DOHH2 (cell line): ENCODE measurements at regions not wholly inside any gene's neighbourhood (a gene's known extent, or its start where the extent isn't known, plus 50 kb on each side); places are given as distances from the start of the nearest gene placed in this dataset.

Experiments
- H3F3A ChIP-seq: fragments of 200-600 bp; sonication (generic), shearing (Covaris generic); 2 replicates; pipeline ENCODE4 v1.6.0; 2016; ENCODE audit warnings: antibody characterized with exemption, mild to moderate bottlenecking; ENCODE audit not compliant: control insufficient read depth, insufficient read depth
- H3K27ac ChIP-seq: fragments of 200-600 bp; sonication (generic); 2 replicates; pipeline ENCODE4 v1.5.1; 2014; ENCODE audit warnings: low read depth, mild to moderate bottlenecking, low read length, moderate library complexity
- H3K27me3 ChIP-seq: fragments of 200-600 bp; sonication (generic); 2 replicates; pipeline ENCODE4 v1.6.1; 2014; ENCODE audit warnings: mild to moderate bottlenecking, low read length, mixed read lengths; ENCODE audit not compliant: control insufficient read depth
- H3K36me3 ChIP-seq: fragments of 200-600 bp; sonication (generic); 2 replicates; pipeline ENCODE4 v1.6.1; 2014; ENCODE audit warnings: mild to moderate bottlenecking, low read length, moderate library complexity, mixed read lengths; ENCODE audit not compliant: control insufficient read depth
- H3K4me1 ChIP-seq: fragments of 200-600 bp; sonication (generic); 2 replicates; pipeline ENCODE4 v1.6.1; 2014; ENCODE audit warnings: mild to moderate bottlenecking, low read length, mixed read lengths; ENCODE audit not compliant: control insufficient read depth
- H3K4me2 ChIP-seq: fragments of 200-600 bp; sonication (generic); 2 replicates; pipeline ENCODE4 v1.6.0; 2014; ENCODE audit warnings: mild to moderate bottlenecking, low read length, moderate library complexity
- H3K4me3 ChIP-seq: fragments of 200-600 bp; sonication (generic); 2 replicates; pipeline ENCODE4 v1.5.1; 2014; ENCODE audit warnings: mild to moderate bottlenecking, low read length, mixed read lengths
- H3K79me2 ChIP-seq: fragments of 200-600 bp; sonication (generic); 2 replicates; pipeline ENCODE4 v1.6.1; 2014; ENCODE audit warnings: mild to moderate bottlenecking, low read length, mixed read lengths; ENCODE audit not compliant: control insufficient read depth
- H3K9me2 ChIP-seq: fragments of 200-600 bp; sonication (generic); replicated peaks from 2 replicates; pipeline ENCODE4 v1.6.1; 2014; ENCODE audit warnings: mild to moderate bottlenecking, low read length, mixed read lengths; ENCODE audit not compliant: control insufficient read depth
- H3K9me3 ChIP-seq: fragments of 200-600 bp; sonication (generic); 2 replicates; pipeline ENCODE4 v1.6.1; 2014; ENCODE audit warnings: antibody characterized with exemption, low read length, mixed read lengths; ENCODE audit not compliant: control insufficient read depth, insufficient read depth
- H4K20me1 ChIP-seq: fragments of 200-600 bp; sonication (generic); 2 replicates; pipeline ENCODE4 v1.6.0; 2014; ENCODE audit warnings: low read depth, mild to moderate bottlenecking, antibody characterized with exemption, low read length, moderate library complexity; ENCODE audit not compliant: control insufficient read depth, insufficient read depth
- CTCF ChIP-seq: fragments of 200-600 bp; sonication (generic); IDR thresholded peaks from one replicate; pipeline ENCODE4 v1.5.1; 2014; ENCODE audit warnings: antibody characterized with exemption, mild to moderate bottlenecking, low read depth, low read length; ENCODE audit not compliant: poor library complexity, severe bottlenecking
- EZH2phosphoT487 ChIP-seq: fragments of 200-600 bp; sonication (generic); IDR thresholded peaks from 2 replicates; pipeline ENCODE4 v1.6.1; 2017; ENCODE audit warnings: borderline replicate concordance, mild to moderate bottlenecking, antibody characterized with exemption, low read length, moderate library complexity, mixed read lengths

GRCh38 chr13:44726778-44727177, 150.6 kb upstream of the TSC22D1 start:
- no peak overlapping the region for H3K4me2 ChIP-seq
- H3K36me3 ChIP-seq, result no peaks in the 10 kb centered on the region
- no peaks in the 10 kb centered on the region for H4K20me1 ChIP-seq
- H3K27me3 ChIP-seq, result no peaks in the 10 kb centered on the region
- TF ChIP-seq CTCF (no peak), EZH2phosphoT487 (no peak)
- no peaks in the 10 kb centered on the region for H3K79me2 ChIP-seq
- H3K9me2 ChIP-seq, result no peaks in the 10 kb centered on the region
- H3K9me3 ChIP-seq, result no peaks in the 10 kb centered on the region
- no peaks in the 10 kb centered on the region for H3K4me1 ChIP-seq
- H3K4me3 ChIP-seq, result no peak overlapping the region
- H3K27ac ChIP-seq, result no peak overlapping the region
- no peaks in the 10 kb centered on the region for H3F3A ChIP-seq

- H3K4me3 ChIP-seq, result no peak overlapping the region
- H3K79me2 ChIP-seq, result no peaks in the 10 kb centered on the region
- no peaks in the 10 kb centered on the region for H4K20me1 ChIP-seq
- H3K4me2 ChIP-seq, result no peak overlapping the region
- no peak overlapping the region for H3K27ac ChIP-seq
- no peak for TF ChIP-seq EZH2phosphoT487
- no peak for TF ChIP-seq CTCF
- H3K9me2 ChIP-seq, result no peaks in the 10 kb centered on the region
- no peaks in the 10 kb centered on the region for H3F3A ChIP-seq
- no peaks in the 10 kb centered on the region for H3K4me1 ChIP-seq
- no peaks in the 10 kb centered on the region for H3K36me3 ChIP-seq
- H3K9me3 ChIP-seq, result no peaks in the 10 kb centered on the region
- H3K27me3 ChIP-seq, result no peaks in the 10 kb centered on the region
Observed at GRCh38 chr13:44726214-44726613, 150.1 kb upstream of the TSC22D1 start.

- H3K9me2 ChIP-seq, result no peaks in the 10 kb centered on the region
- H3K27ac ChIP-seq, result no peak overlapping the region
- TF ChIP-seq EZH2phosphoT487, result no peak
- no peak for TF ChIP-seq CTCF
- H3F3A ChIP-seq, result no peaks in the 10 kb centered on the region
- no peaks in the 10 kb centered on the region for H3K4me1 ChIP-seq
- H3K4me2 ChIP-seq, result no peak overlapping the region
- no peaks in the 10 kb centered on the region for H3K27me3 ChIP-seq
- no peaks in the 10 kb centered on the region for H3K36me3 ChIP-seq
- no peaks in the 10 kb centered on the region for H4K20me1 ChIP-seq
- H3K9me3 ChIP-seq, result no peaks in the 10 kb centered on the region
- H3K4me3 ChIP-seq, result no peak overlapping the region
- H3K79me2 ChIP-seq, result no peaks in the 10 kb centered on the region
Observed at GRCh38 chr13:44719857-44720671, 143.9 kb upstream of the TSC22D1 start.
